ENCODE measurements at regions not wholly inside any gene's neighbourhood (a gene's known extent, or its start where the extent isn't known, plus 50 kb on each side); places are given as distances from the start of the nearest gene placed in this dataset.

DNA sequence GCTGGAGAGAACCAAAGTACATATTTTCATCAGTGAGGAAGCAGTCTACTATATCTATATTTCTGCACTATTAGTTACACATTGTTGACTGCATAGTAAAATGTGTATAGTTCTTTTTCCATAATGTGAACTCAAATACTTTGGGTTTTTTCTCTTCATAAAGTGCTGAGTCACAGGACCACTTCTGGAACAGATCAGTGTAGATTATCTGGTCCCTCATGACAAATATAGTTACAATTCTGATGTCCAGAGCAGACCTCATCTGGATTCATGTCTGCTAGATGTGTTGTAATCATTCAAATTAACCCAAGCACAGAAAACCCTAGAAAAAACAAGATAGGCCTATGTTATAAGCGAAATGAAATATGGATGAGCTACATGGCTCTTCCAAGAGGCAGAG is 171.4 kb downstream of the SUCLA2 start:
- DNase-seq (ENCODE audit: low read depth): no peak

DNA sequence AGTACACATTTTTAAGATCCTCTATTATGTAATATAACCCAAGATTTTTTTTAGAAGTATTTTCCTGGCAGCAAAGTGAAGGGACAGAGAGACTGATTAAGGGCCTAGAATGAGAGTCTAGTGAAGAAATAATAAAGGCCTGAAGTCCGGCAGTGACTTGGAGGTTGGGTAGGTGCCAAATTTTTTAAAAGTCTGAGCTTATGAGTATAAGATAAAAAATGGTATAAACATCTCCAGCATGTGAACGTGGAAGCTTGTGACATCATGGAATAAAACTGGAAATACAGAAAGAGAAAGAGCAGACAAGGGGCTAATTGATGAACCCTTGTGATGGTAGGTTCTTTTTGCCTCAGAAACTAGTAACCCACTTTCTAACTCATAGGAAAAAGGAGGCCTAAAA is 174.6 kb downstream of the SUCLA2 start:
- DNase-seq (ENCODE audit: low read depth): peak; percentile 13

DNA sequence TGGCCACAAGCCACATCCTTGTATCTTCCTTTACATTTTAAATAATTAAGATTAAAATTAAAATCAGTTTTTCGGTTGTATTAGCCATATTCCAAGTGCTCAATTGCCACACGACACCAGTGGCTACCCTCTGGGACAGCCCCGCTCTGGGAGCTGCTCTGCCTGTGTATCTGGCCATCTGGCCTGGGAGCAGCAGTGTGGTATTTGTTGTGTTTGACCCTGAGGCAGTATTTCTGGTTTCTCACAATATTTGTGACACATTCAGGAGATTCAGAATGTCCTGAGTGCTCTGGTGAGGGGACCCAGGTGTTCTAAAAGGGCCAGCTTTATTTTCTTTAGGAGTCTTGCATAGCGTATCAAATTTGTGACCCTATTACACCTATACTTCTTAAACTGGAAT is 179.0 kb downstream of the SUCLA2 start:
- DNase-seq (ENCODE audit: low read depth): no peak

DNA sequence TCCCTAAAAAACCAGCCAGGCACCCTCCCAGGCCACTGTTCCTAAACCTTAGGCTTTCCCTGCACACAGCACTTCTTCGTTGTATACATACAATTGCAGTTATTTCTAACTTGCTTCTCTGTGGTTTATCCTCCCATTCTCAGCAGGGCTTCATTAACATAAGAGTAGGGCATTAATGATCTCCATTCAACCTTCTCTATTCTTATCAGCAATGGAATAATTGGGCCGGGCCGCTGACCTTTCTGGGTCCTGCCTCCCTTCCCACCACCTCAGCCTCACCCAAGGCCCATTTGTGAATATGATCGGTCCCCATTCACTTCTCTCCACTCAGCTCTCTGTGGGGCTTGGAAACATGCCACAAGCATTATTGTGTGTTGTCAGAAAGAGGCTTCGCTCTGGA is 184.2 kb downstream of the SUCLA2 start:
- no peak for DNase-seq (ENCODE audit: low read depth)

DNA sequence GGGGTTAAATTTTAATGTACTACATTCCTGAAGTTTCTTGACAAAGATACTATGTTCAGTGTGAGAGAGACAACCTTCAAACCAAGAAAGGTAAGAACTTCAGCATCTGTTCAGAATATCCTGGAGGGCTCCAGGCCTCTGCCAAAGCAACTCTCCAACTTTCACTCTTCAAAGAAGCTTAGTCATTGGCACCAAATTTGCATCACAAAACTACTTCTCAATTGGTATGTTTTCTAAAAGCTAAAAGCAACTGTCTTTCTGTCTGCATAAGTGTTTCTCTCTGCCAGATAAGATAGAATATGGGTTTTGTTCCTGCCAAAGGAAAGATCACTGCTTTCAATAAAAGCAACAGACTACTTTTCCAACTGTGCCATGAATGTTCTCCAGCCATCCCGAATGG is 187.4 kb downstream of the SUCLA2 start:
- DNase-seq (ENCODE audit: low read depth): no peak

DNA sequence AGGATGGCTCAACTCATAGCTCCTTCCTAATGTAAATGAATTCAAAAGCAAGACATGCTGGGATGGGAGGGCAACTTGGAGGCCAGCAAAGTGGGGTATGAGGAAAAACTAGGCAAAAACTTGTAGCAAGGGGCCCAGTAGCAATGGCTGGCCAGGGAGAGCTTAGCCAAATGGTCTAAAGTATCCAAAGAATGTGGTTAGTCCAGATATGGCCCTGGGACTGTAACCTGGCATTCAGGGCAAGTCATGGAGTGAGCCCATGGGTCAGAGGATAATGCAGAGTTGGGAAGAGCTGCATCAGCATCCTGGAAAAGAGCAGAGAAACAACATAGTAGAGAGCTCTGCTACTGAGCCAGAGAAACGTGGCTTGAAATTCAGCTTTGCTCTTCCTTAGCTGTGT is 191.7 kb downstream of the SUCLA2 start:
- no peak for DNase-seq (ENCODE audit: low read depth)

DNA sequence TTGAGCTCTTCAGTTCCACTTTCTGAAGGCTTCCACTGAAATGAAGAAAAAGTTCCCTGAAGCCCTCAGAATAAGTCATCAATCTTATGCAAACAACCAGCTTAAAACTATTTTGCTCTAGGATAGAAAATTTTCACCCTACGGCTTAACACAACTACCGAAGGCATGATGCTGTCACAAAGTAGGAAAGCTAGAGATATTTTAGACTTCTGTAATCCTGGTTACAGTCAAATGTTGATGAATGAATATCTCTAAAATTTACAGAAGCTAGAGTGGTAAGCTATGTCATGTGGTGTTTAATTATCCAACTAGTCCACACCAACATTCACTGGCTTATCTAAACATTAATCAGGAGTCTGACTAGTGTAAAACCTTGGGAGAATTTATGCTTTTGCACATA is 197.9 kb downstream of the SUCLA2 start:
- no peak for DNase-seq (ENCODE audit: low read depth)

DNA sequence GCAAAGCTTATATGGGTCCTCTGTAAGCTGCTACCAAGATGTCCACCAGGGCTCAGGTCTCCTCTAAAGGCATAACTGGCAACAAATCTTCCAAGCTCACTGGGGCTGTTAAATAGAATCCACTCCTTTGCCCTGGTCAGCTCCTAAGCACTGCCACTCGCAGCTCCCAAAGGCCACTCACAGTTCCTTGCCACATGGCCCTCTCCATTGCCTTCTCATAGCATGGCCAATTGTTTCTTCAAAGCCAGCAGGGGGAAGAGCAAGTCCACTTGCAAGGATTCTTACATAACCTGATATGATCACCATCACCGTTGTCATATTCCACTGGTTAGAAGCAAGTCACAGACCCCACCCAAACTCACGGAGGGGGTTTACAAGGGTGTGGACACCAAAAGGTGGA is 199.5 kb downstream of the SUCLA2 start:
- DNase-seq (ENCODE audit: low read depth): no peak

DNA sequence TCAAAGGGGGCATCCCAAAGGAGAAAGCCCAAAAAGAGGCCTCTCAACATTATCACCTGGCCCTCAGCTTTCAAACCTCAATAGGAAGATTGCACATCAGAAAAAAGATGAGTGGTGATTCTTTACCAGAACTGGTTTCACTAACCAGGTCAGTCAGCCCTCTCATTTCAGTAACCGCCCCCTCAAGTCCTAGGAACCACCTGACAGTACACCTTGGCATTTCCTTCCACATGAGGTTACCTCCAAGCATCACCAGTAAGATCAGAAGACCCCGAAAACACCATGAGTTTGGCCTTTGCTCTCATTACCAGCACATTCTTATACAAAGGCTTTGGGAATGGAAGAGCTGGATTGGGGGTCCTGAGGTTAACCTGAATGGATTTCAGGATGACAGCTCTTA is 200.5 kb downstream of the SUCLA2 start:
- DNase-seq (ENCODE audit: low read depth): no peak

DNA sequence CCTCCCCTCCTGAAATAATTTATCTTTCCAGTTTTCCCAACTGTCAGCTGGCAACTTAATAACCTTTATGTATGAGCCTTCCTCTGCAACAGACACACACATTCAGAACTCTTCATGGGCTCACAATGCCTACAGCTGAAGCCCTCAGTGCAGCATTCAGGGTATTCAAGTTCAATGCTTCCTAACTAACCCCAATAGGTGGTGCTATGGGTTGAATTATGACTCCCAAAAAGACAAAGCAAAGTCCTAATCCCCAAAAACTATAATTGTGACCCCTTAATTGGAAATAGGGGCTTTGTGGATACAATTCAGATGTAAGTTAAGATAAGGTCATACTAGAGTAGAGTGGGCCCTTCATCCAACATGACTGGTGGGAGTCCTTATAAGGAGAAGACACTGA is 202.2 kb downstream of the SUCLA2 start:
- DNase-seq (ENCODE audit: low read depth): peak; percentile 31

DNA sequence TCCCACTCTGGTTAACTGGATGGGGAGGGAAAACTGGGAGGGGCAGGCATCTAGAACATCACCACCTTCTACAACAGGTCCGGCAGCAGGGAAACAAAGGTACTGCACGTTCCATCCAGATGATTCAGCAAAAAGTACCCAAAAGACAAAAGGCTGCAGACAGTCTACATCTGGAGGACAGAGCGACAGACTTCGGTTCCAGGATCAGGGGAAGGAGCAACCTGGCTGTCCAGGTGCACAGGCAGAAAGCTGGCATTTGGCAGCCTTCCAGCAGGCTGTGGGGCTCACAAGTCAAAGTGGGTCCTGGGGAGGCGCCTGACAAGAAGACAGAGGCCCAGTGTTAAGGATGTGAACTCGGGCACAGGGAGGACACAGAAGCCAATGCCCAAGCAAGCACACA is 202.9 kb downstream of the SUCLA2 start:
- no peak for DNase-seq (ENCODE audit: low read depth)

DNA sequence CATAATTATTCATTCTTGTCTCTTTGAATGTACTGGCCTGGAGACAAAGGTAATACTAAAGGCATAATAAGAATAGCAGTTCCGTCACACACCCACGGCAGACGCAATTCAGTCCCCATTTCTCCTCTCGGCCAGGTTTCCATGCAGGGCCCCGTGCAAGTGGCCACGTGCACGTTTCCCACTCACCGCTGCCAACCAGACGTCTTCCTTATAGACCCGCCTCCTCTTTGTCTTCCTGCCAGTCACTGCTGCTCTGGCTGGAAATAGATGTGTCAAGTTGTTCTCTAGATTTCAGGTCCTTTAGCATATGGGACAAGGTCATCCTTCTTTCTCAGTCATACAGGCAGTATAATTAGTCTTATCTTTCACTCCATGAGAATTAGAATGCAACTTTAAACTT is 204.3 kb downstream of the SUCLA2 start:
- peak; percentile 7 for DNase-seq (ENCODE audit: low read depth)

DNA sequence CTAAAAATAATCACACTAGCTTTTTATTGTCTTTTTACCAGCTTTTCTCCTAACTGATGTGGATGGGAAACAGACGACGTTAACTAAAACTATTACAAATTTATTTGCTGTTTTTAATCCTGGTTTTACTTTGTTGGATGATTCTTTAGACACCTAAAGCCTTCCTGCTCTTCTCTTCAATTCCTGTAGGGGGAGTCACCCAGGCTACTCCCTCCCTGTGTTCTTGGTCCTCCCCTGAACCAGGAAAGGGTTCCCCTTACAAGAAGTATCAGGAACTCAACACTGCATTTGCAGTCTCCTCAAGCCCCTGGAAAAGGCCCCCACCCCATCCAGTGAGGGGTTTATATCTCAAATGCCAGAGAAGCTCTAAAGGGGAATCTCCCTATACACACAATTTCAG is 206.1 kb downstream of the SUCLA2 start:
- DNase-seq (ENCODE audit: low read depth): no peak

DNA sequence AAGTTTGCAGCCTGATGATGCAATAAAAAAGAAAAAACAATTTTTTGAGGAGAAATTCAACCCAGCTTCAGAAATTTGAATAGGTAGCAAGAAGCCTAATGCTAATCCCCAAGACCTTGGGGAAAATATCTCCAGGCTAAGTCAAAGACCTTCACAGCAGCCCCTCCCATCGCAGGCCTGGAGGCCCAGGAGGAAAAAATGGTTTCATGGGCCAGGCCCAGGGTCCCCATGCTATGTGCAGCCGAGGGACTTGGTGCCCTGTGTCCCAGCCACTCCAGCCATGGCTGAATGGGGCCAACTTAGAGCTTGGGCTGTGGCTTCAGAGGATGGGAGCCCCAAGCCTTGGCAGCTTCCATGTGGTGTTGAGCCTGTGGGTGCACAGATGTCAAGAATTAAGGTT is 210.3 kb downstream of the SUCLA2 start:
- DNase-seq (ENCODE audit: low read depth): no peak

DNA sequence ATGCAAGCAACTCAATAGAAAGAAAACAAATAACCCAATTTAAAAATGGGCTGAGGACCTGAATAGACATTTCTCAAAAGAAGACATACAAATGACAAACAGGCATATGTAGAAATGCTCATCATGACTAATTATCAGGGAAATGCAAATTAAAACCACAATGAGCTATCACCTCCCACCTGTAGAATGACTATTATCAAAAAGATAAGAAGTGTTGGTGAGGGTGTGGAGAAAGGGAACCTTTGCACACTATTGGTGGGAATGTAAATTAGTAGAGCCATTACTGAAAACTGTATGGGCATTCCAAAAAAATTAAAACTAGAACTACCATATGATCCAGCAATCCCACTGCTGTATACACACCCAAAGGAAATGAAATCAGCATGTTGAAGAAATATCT is 212.2 kb downstream of the SUCLA2 start:
- DNase-seq (ENCODE audit: low read depth): no peak

DNA sequence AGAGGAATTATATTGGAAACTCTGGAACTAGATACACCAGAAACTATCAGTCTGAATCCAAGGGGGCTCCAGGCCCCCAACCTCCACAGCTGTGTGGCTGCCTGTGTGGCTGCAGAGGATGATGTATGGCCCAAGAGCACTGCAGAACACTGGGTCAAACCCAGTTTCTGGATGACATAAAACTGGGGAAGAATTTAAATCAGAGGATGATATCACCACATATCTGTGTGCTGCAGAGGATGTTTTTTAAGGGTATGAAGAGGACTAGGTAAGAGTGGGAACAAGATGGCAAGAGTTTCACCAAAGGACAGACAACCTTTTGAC is 226.4 kb downstream of the SUCLA2 start:
- DNase-seq (ENCODE audit: low read depth): no peak

DNA sequence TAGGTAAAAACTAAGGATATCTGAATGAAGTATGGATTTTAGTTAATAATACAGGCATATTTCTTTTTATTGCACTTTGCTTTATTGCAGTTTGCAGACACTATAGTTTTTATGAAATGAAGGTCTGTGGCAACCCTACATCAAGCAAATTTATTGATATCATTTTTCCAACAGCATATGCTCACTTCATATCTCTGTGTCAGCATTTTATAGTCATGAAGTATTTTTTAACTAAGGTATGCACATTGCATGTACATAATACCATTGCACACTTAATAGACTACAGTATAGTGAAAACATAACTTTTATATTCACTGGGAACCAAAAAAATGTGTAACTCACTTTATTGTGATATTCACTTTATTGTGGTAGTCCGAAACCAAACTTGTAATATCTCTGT is 236.3 kb downstream of the SUCLA2 start:
- DNase-seq (ENCODE audit: low read depth): no peak

DNA sequence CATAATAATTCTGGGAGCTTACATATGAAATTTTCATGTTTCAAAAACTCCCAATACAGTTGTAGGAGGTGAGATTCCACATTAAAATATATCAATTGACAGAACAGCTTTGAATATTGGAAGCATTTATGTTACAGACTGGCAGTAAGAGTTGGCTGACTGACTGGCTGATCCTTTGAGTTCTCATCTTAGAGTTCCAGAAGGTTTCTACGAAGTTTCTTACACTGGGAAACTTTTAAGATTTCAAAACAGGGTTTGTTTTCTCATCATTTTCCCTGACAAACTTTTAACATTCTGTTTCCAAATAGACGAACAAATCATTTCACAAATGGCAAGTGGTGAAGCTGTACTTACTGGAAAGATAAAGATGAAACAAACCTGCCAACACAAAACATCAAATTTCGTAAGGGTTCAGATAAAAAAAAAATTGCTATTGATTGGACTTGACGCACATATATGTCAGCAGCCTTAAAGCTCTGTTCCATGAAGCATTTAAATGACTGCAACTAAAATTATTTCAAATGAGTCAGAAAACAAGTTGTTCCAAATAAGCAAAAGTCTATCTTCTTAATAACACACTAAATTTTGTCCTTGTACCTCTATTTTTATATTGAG is 243.5 kb downstream of the SUCLA2 start:
- DNase-seq (ENCODE audit: low read depth): no peak

DNA sequence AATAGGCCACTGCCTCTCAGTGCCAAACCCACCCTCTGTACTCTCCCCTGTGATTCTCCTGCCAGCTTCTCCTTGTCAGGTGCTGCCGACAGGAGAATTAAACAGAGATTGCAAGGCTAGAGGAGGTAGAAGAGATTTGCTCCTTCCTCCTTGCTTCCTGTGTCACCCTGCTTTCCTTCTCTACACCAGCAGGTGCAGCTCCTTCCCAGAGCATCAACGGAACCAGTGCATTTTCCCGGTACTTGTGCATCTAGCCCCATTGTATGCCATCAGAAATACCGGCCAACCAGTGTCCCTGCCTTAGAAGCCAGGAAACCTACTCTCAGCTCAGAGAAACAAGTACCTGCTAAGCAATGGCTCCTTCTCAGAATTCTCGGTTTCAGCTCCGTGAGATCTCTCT is 253.2 kb downstream of the SUCLA2 start:
- DNase-seq (ENCODE audit: low read depth): no peak

DNA sequence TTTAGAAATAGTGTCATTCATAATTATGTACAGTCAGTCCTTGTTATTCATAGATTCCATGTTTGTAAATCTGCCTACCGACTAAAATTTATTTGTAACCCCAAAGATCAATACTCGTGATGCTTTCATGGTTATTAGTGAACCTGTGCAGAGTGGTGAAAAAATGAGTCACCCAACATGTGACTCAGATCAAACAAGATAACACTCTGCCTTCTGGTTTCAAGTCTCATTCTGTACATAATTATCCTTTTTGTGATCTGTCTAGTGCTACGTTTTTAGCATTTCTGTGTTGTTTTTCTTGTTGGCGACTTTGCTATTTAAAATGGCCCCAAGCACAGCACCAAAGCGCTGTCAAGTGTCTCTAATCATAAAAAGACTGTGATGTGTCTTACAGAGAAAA is 274.7 kb downstream of the SUCLA2 start:
- peak; percentile 44 for DNase-seq (ENCODE audit: low read depth)

DNA sequence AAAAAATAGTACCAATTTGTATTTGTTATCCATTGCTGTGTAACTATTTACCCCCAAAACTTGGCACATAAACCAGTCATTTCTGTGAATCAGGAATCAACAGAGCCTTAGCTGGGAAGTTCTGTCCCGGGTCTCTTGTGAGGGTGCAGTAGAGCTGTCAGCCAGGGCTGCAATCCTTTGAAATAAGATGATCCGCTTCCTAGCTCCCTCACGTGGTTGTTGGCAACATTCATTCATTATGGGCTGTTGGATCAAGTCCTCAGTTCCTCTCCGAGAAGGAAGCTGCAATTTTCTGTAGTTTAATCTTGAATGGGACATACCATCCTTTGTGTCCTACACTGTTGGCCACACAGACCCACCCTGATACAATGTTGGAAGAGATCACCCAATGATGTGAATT is 277.2 kb downstream of the SUCLA2 start:
- no peak for DNase-seq (ENCODE audit: low read depth)

DNA sequence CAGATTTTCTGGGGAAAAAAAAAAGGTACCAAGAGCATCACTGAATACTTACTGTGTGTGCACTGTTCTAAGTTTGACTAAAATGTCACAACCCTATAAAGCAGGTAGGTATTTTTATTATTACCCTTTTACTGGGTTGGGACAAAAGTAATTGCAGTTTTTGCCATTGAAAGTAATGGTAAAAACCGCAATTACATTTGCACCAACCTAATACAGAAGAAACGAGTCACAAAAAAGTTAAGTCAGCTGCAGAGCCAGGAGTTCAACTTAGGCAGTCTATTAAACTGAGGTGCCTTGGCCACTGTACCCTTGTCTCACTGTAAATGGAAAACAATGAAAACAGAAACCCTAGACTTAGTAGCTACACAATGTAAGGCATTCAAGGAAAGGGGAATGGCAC is 281.9 kb downstream of the SUCLA2 start:
- no peak for DNase-seq (ENCODE audit: low read depth)

DNA sequence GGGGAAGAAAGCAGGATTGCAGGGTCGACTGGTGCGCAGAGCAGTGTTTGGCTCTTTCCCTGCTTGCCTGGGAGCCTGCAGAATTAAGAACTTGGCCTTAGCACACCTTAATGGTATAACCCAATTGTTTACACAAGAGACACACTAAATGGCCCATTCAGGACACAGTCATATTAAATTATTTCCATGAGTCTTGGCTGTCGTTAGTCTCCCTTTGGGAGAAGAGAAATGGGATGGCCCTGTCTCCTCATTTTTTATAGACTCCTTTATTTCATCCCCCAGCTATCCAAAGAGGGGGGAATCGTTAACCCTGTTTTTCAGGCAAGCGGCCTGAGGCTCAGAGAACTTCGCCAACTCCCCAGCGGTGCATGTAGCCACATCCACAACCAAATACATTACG is 282.5 kb downstream of the SUCLA2 start:
- DNase-seq (ENCODE audit: low read depth): peak; percentile 47

DNA sequence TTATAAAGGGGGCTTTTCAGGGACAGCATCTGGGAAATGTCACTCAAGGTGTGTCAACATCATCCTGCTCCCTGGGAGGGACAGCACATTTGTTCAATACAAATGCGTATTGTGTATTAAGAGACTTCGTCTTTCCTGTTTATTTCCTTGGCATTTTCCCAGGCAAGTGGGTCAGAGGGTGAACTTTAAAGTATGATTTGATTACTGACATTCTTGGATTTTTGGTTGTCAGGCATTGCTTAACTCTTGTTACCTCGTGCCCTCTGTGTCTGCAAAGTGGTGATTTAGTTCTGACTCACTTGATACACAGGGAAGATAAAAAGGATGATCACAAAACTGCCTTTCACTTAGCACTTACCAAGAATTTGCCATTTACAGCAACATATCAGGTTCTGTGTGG is 292.7 kb downstream of the SUCLA2 start:
- DNase-seq (ENCODE audit: low read depth): peak; percentile 79

DNA sequence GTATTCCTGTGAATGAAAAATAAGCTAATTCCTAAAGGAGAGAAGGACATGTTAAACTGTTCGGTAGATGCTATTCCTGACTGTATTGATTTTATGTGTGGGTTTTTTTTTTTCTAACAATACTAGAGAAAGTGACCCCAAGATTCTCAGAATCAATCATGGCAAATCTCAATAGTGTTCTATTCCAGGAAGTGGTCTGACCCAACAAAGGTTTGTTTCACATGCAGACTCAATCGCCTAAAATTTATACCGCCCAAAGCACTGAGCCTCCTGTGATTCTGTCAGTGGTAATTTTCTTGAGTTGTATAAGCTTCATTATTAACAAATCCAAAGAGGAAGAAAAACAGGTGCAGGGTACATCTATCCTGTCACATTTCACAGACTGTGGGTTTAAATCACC is 293.7 kb downstream of the SUCLA2 start:
- DNase-seq (ENCODE audit: low read depth): no peak

All from M059J (cell line).